Thyroid gland (tissue), 4 donors: ENCODE measurements at regions not wholly inside any gene's neighbourhood (a gene's known extent, or its start where the extent isn't known, plus 50 kb on each side); places are given as distances from the start of the nearest gene placed in this dataset.

Experiments
- POLR2A ChIP-seq, 2 donors: fragments of 450-650 bp; IDR thresholded peaks; one replicate each; pipeline ENCODE4 v1.6.1; 2017; ENCODE audit warnings: antibody characterized with exemption in 2 of 2, mild to moderate bottlenecking in 2 of 2, moderate library complexity in 1 of 2
- TF ChIP-seq, protein P1 (sequence below), 6 experiments: fragments of 200-600 bp in 3 of 6; fragments of 450-650 bp in 3 of 6; sonication (generic) in 3 of 6; IDR thresholded peaks; one replicate each; pipeline ENCODE4 v1.5.1; 2016 to 2019; ENCODE audit warnings: antibody characterized with exemption in 6 of 6, mild to moderate bottlenecking in 2 of 6, inconsistent platforms in 1 of 6, moderate library complexity in 1 of 6

DNA sequence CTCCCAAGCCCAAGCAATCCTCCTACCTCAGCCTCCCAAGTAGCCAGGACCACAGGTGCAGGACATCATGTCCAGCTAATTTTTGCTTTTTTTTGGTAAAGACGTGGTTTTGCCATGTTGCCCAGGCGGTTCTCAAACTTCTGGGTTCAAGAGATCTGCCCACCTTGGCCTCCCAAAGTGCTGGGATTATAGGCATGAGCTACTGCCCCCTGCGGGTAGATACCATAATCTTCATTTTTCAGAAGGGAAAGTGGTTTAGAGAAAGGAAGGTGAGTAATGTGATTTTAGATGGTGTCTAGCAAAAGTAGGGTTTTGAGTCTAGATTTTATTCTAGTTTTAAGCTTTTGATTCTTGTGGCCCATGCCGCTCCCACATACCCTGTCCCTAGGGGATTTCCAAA is 205.3 kb upstream of the CLNK start:
- TF ChIP-seq, protein P1, sequence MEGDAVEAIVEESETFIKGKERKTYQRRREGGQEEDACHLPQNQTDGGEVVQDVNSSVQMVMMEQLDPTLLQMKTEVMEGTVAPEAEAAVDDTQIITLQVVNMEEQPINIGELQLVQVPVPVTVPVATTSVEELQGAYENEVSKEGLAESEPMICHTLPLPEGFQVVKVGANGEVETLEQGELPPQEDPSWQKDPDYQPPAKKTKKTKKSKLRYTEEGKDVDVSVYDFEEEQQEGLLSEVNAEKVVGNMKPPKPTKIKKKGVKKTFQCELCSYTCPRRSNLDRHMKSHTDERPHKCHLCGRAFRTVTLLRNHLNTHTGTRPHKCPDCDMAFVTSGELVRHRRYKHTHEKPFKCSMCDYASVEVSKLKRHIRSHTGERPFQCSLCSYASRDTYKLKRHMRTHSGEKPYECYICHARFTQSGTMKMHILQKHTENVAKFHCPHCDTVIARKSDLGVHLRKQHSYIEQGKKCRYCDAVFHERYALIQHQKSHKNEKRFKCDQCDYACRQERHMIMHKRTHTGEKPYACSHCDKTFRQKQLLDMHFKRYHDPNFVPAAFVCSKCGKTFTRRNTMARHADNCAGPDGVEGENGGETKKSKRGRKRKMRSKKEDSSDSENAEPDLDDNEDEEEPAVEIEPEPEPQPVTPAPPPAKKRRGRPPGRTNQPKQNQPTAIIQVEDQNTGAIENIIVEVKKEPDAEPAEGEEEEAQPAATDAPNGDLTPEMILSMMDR (IDR thresholded peaks at IDR 0.05) = no peak
- no peak for TF ChIP-seq POLR2A (IDR thresholded peaks at IDR 0.05)
